Stimulated activated CD4-positive, alpha-beta T cell treated with anti-CD3 and anti-CD28 coated beads, Interleukin-4, amount 100 ng/mL, for 24 hours (primary cell): ENCODE measurements at regions not wholly inside any gene's neighbourhood (a gene's known extent, or its start where the extent isn't known, plus 50 kb on each side); places are given as distances from the start of the nearest gene placed in this dataset.

Source experiments
- DNase-seq: peaks from one replicate; pipeline ENCODE4 v3.0.0-alpha.2; 2020

GRCh38 chr1:29520571-29521437 is 284.5 kb downstream of the PTPRU start:
- no peak for DNase-seq

GRCh38 chr1:29519788-29520110 is 283.4 kb downstream of the PTPRU start:
- no peak for DNase-seq

- no peak for DNase-seq
Observed at GRCh38 chr1:29519108-29519787, 282.9 kb downstream of the PTPRU start.

- DNase-seq = no peak
Observed at GRCh38 chr1:29518183-29518835, 282.0 kb downstream of the PTPRU start.

GRCh38 chr1:29517251-29518086 is 281.1 kb downstream of the PTPRU start:
- no peak for DNase-seq

- DNase-seq = no peak
Observed at GRCh38 chr1:29516063-29516820, 279.9 kb downstream of the PTPRU start.

- no peak for DNase-seq
Observed at GRCh38 chr1:29515170-29515955, 279.0 kb downstream of the PTPRU start.

- no peak for DNase-seq
Observed at GRCh38 chr1:29514361-29515169, 278.2 kb downstream of the PTPRU start.

GRCh38 chr1:29513357-29513756 is 277.0 kb downstream of the PTPRU start:
- no peak for DNase-seq

GRCh38 chr1:29511436-29511835 is 275.1 kb downstream of the PTPRU start:
- DNase-seq = no peak

GRCh38 chr1:29508458-29509107 is 272.3 kb downstream of the PTPRU start:
- no peak for DNase-seq

- no peak for DNase-seq
Observed at GRCh38 chr1:29506678-29507225, 270.4 kb downstream of the PTPRU start.

- no peak for DNase-seq
Observed at GRCh38 chr1:29505532-29506220, 269.4 kb downstream of the PTPRU start.

GRCh38 chr1:29504709-29505410 is 268.5 kb downstream of the PTPRU start:
- DNase-seq = no peak

GRCh38 chr1:29504196-29504595 is 267.9 kb downstream of the PTPRU start:
- no peak for DNase-seq

GRCh38 chr1:29502911-29503840 is 266.9 kb downstream of the PTPRU start:
- no peak for DNase-seq
